GM21619 (cell line): ENCODE measurements at regions not wholly inside any gene's neighbourhood (a gene's known extent, or its start where the extent isn't known, plus 50 kb on each side); places are given as distances from the start of the nearest gene placed in this dataset.
A peak's percentile ranks its signal among the peaks of the same experiment; 100 is the strongest.
"Not testable (repeated sequence)": the region's sequence is repeated elsewhere in the genome, so short reads cannot be mapped to it uniquely, and the experiment has no call there.

Source experiments
- ATAC-seq: cut with Tn5 transposase; IDR thresholded peaks from one replicate; pipeline ENCODE4 v1.9.1; 2021; ENCODE audit not compliant: unreplicated experiment

- ATAC-seq, result no peak
These were observed 192.2 kb downstream of the MCHR2 start for GRCh38 chr6:99801805-99802204.

GRCh38 chr6:99802396-99803031 lies 191.5 kb downstream of the MCHR2 start:
- ATAC-seq, result no peak

GRCh38 chr6:99808992-99809391 lies 185.0 kb downstream of the MCHR2 start:
- ATAC-seq, result no peak

GRCh38 chr6:99810295-99810694 lies 183.7 kb downstream of the MCHR2 start:
- no peak for ATAC-seq

GRCh38 chr6:99810942-99811620 lies 182.9 kb downstream of the MCHR2 start:
- ATAC-seq, result no peak

- no peak for ATAC-seq
These were observed 182.4 kb downstream of the MCHR2 start for GRCh38 chr6:99811636-99812035.

- ATAC-seq, result no peak
These were observed 180.5 kb downstream of the MCHR2 start for GRCh38 chr6:99813565-99813964.

GRCh38 chr6:99814230-99814928 lies 179.6 kb downstream of the MCHR2 start:
- no peak for ATAC-seq

GRCh38 chr6:99816795-99817194 lies 177.2 kb downstream of the MCHR2 start:
- ATAC-seq, result no peak

GRCh38 chr6:99818161-99818560 lies 175.9 kb downstream of the MCHR2 start:
- no peak for ATAC-seq

GRCh38 chr6:99819853-99820252 lies 174.2 kb downstream of the MCHR2 start:
- no peak for ATAC-seq

GRCh38 chr6:99821164-99821563 lies 172.9 kb downstream of the MCHR2 start:
- no peak for ATAC-seq

GRCh38 chr6:99822741-99823512 lies 171.1 kb downstream of the MCHR2 start:
- ATAC-seq, result peak; percentile 90

GRCh38 chr6:99823513-99824235 lies 170.3 kb downstream of the MCHR2 start:
- not testable (repeated sequence) for ATAC-seq

- no peak for ATAC-seq
These were observed 161.0 kb downstream of the MCHR2 start for GRCh38 chr6:99833034-99833433.

- ATAC-seq, result no peak
These were observed 157.6 kb downstream of the MCHR2 start for GRCh38 chr6:99836471-99836870.

- ATAC-seq, result no peak
These were observed 155.4 kb downstream of the MCHR2 start for GRCh38 chr6:99838607-99839006.

GRCh38 chr6:99841297-99841696 lies 152.7 kb downstream of the MCHR2 start:
- ATAC-seq, result no peak

- ATAC-seq, result no peak
These were observed 148.0 kb downstream of the MCHR2 start for GRCh38 chr6:99846006-99846405.

GRCh38 chr6:99850841-99851240 lies 143.2 kb downstream of the MCHR2 start:
- ATAC-seq, result no peak

- ATAC-seq, result no peak
These were observed 142.0 kb downstream of the MCHR2 start for GRCh38 chr6:99852031-99852430.
